Upper lobe of right lung (tissue), 1 donor: ENCODE measurements at regions not wholly inside any gene's neighbourhood (a gene's known extent, or its start where the extent isn't known, plus 50 kb on each side); places are given as distances from the start of the nearest gene placed in this dataset.

Source experiments
- ATAC-seq: fragments of 200-7000 bp; cut with Tn5 transposase; one replicate; pipeline ENCODE4 v1.9.1; 2020; ENCODE audit warnings: mild to moderate bottlenecking, moderate library complexity
- DNase-seq: peaks from one replicate; pipeline ENCODE4 v3.0.0-alpha.2; 2020
- H3K27ac ChIP-seq: fragments of 200-600 bp; one replicate; pipeline ENCODE4 v1.8.0; 2022
- H3K27me3 ChIP-seq: fragments of 200-600 bp; one replicate; pipeline ENCODE4 v1.8.0; 2022; ENCODE audit warnings: mild to moderate bottlenecking
- H3K36me3 ChIP-seq: fragments of 200-600 bp; one replicate; pipeline ENCODE4 v1.8.0; 2022
- H3K4me1 ChIP-seq: fragments of 200-600 bp; one replicate; pipeline ENCODE4 v1.8.0; 2022
- H3K4me3 ChIP-seq: fragments of 200-600 bp; one replicate; pipeline ENCODE4 v1.8.0; 2022; ENCODE audit warnings: mild to moderate bottlenecking
- H3K9me3 ChIP-seq: fragments of 200-600 bp; one replicate; pipeline ENCODE4 v1.8.0; 2022
- CTCF ChIP-seq: fragments of 200-600 bp; IDR thresholded peaks from one replicate; pipeline ENCODE4 v1.8.0; 2022; ENCODE audit warnings: antibody characterized with exemption
- intact Hi-C: fragments of 100-400 bp; cut with DNase I; formaldehyde crosslinking; loops from one replicate; pipeline ENCODE4 v1.11.0; 2022
- donor health status: DM: no; HTN: yes; CAD: no; lungs with severe emphysema.

- intact Hi-C loops = no loop called here
Observed at GRCh38 chr5:87762631-87763030, 349.9 kb upstream of the CCNH start.

GRCh38 chr5:87756951-87757350, 344.2 kb upstream of the CCNH start:
- Histone ChIP-seq H3K4me3 (no peak overlapping the region), H3K27ac (no peak overlapping the region), H3K27me3 (no peaks in the 10 kb centered on the region), H3K4me1 (no peaks in the 10 kb centered on the region), H3K9me3 (no peaks in the 10 kb centered on the region), H3K36me3 (no peaks in the 10 kb centered on the region)
- ATAC-seq (no peak), DNase-seq (no peak)
- intact Hi-C loops = no loop called here
- TF ChIP-seq CTCF = no peak

More at GRCh38 chr5:87762631-87763030, 349.9 kb upstream of the CCNH start:
- TF ChIP-seq CTCF = no peak
- H3K9me3 ChIP-seq = no peaks in the 10 kb centered on the region
- H3K27me3 ChIP-seq = no peaks in the 10 kb centered on the region
- DNase-seq (no peak), ATAC-seq (no peak)
- no peak overlapping the region for H3K27ac ChIP-seq
- H3K4me1 ChIP-seq = no peaks in the 10 kb centered on the region
- H3K36me3 ChIP-seq = no peaks in the 10 kb centered on the region
- no peak overlapping the region for H3K4me3 ChIP-seq

- H3K27me3 ChIP-seq = no peaks in the 10 kb centered on the region
- no peak overlapping the region for H3K27ac ChIP-seq
- H3K4me3 ChIP-seq = no peak overlapping the region
- H3K4me1 ChIP-seq = no peaks in the 10 kb centered on the region
- no peak for ATAC-seq
- H3K36me3 ChIP-seq = no peaks in the 10 kb centered on the region
- DNase-seq = no peak
- no peak for TF ChIP-seq CTCF
- H3K9me3 ChIP-seq = no peaks in the 10 kb centered on the region
- intact Hi-C loops = no loop called here
Observed at GRCh38 chr5:87755360-87755759, 342.6 kb upstream of the CCNH start.

- H3K4me3 ChIP-seq = no peak overlapping the region
- DNase-seq = no peak
- H3K4me1 ChIP-seq = no peaks in the 10 kb centered on the region
- TF ChIP-seq CTCF = no peak
- no peaks in the 10 kb centered on the region for H3K9me3 ChIP-seq
- no peak overlapping the region for H3K27ac ChIP-seq
- intact Hi-C loops = no loop called here
- H3K36me3 ChIP-seq = no peaks in the 10 kb centered on the region
- no peaks in the 10 kb centered on the region for H3K27me3 ChIP-seq
- ATAC-seq = no peak
Observed at GRCh38 chr5:87754009-87754757, 341.5 kb upstream of the CCNH start.

- no peak overlapping the region for H3K27ac ChIP-seq
- ATAC-seq = no peak
- no peak for TF ChIP-seq CTCF
- H3K27me3 ChIP-seq = no peaks in the 10 kb centered on the region
- no peaks in the 10 kb centered on the region for H3K4me1 ChIP-seq
- intact Hi-C loops = no loop called here
- no peaks in the 10 kb centered on the region for H3K36me3 ChIP-seq
- no peaks in the 10 kb centered on the region for H3K9me3 ChIP-seq
- no peak for DNase-seq
- H3K4me3 ChIP-seq = no peak overlapping the region
Observed at GRCh38 chr5:87752362-87752761, 339.6 kb upstream of the CCNH start.

GRCh38 chr5:87751824-87752223, 339.1 kb upstream of the CCNH start:
- intact Hi-C loops = no loop called here
- no peak overlapping the region for H3K27ac ChIP-seq
- H3K9me3 ChIP-seq = no peaks in the 10 kb centered on the region
- no peaks in the 10 kb centered on the region for H3K4me1 ChIP-seq
- DNase-seq (no peak), ATAC-seq (no peak)
- H3K4me3 ChIP-seq = no peak overlapping the region
- TF ChIP-seq CTCF = no peak
- H3K36me3 ChIP-seq = no peaks in the 10 kb centered on the region
- no peaks in the 10 kb centered on the region for H3K27me3 ChIP-seq
